Thyroid gland (tissue), 4 donors: ENCODE measurements at regions not wholly inside any gene's neighbourhood (a gene's known extent, or its start where the extent isn't known, plus 50 kb on each side); places are given as distances from the start of the nearest gene placed in this dataset.

Experiments
- CTCF ChIP-seq, 6 experiments: fragments of 200-600 bp in 3 of 6; fragments of 450-650 bp in 3 of 6; sonication (generic) in 3 of 6; IDR thresholded peaks; one replicate each; pipeline ENCODE4 v1.5.1; 2016 to 2019; ENCODE audit warnings: antibody characterized with exemption in 6 of 6, mild to moderate bottlenecking in 2 of 6, inconsistent platforms in 1 of 6, moderate library complexity in 1 of 6
- POLR2A ChIP-seq, 2 donors: fragments of 450-650 bp; IDR thresholded peaks; one replicate each; pipeline ENCODE4 v1.6.1; 2017; ENCODE audit warnings: antibody characterized with exemption in 2 of 2, mild to moderate bottlenecking in 2 of 2, moderate library complexity in 1 of 2

DNA sequence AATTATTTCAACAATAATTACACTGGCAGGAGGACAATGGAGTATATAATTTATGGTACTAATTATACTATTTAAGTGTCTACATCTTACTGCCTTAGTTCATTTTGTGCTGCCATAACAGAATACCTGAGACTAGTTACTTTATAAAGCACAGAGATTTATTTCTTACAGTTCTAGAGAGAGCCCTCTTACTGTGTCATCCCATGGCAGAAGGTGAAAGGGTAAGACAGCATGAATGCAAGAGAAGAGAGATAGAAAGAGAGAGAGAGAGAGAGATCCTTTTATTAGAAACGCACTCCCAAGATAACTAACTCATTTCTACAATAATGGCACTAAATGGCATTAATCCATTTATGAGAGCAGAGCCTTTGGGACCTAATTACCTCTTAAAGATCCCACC, 314.7 kb downstream of the EPM2A start:
- TF ChIP-seq CTCF (IDR thresholded peaks at IDR 0.05) (no peak), POLR2A (IDR thresholded peaks at IDR 0.05) (no peak)
